ENCODE measurements at regions not wholly inside any gene's neighbourhood (a gene's known extent, or its start where the extent isn't known, plus 50 kb on each side); places are given as distances from the start of the nearest gene placed in this dataset.
A peak's percentile ranks its signal among the peaks of the same experiment; 100 is the strongest.

DNA sequence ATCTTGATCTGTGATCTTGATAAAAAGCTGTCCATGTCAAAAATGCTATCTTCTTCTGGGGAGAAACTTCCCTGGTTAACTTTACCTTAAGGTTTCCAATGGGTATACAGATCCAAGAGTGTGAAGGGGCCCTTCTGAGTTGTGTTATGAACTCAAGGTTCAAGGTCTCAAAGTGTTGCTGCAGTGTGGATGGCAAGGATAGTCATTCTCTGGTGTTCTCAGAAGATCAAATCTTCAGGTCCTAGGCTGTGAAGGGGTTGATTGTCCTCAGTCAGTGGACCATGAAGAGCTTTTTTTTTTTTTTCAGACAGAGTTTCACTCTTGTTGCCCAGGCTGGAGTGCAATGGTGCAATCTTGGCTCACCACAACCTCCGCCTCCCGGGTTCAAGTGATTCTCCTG, 114.4 kb downstream of the SPTSSA start:
- DNase-seq, result no peak

DNA sequence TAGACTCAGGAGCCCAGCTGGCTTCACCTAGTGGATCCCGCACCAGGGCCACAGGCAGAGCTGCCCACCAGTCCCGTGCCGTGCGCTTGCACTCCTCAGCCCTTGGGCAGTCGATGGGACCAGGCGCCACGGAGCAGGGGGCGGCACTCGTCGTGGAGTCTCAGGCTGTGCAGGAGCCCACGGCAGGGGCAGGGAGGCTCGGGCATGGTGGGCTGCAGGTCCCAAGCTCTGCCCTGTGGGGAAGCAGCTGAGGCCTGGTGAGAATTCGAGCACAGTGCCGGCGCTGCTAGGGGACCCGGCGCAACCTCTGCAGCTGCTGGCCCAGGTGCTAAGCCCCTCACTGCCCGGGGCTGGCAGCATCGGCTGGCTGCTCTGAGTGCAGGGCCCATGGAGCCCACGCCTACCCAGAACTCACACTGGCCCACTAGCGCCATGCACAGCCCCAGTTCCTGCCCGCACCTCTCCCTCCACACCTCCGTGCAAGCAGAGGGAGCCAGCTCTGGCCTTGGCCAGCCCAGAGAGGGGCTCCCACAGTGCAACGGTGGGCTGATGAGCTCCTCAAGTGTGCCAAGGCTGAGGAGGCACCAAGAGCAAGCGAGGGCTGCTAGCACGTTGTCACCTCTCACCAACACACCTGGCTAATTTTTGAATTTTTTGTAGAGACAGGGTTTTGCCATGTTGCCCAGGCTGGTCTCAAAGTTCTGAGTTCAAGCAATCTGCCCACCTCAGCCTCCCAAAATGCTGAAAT, 116.1 kb downstream of the SPTSSA start:
- no peak for DNase-seq

DNA sequence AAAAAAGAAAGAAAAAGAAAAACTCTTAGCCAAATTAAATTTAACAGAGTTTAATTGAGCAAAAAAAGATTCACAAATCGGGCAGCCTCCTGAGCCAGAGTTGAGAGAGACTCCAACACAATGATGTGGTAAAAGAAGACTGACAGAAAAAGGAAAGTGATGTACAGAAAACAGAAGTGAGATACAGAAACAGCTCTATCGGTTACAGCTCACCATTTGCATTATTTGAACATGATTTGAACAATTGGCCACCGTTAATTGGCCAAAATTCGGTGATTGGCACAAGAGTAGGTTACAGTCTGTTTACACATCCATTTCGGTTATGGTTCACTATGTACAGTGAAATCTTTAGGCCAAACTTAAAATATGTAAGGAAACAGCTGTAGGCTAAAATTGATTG, 117.7 kb downstream of the SPTSSA start:
- DNase-seq, result no peak

GRCh38 chr14:34340025-34340625, 121.9 kb downstream of the SPTSSA start:
- no peak for DNase-seq

DNA sequence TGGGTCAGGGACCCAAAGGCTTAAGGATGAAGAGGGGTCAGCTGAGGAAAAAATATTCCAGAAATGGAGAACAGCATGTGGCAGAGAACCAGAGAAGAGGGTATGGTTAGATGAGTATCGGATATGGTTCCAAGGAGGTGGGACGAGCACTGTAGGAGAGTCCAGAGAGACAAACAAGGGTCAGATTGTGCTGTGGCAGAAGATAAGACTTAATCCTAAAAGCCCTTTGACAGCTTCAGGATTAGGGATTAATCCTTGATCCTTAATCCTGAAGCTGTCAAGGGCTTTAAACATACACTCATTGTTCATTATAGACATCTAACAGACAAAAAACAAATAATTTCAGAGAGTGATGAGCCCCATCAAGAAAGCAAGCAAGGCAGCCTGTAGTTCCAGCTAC, 124.0 kb downstream of the SPTSSA start:
- DNase-seq, result no peak

DNA sequence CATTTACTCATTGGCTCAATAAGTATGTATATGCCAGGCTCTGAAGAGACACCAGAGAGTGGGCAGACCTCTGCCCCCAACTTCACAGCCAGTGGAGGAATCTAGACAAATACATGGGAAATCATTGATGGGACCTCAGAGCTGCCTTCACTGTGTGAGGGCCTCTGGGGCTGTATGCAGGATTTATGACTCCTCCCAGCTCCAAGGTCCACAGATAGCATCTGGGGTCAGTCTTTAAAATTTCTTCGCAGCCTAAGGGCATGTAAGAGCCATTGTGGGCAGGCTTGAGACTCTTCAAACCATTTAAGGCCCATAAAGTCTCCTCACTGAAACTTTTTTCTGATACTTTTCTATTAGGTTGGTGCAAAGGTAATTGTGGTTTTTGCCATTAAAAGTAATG, 125.5 kb downstream of the SPTSSA start:
- DNase-seq, result no peak

DNA sequence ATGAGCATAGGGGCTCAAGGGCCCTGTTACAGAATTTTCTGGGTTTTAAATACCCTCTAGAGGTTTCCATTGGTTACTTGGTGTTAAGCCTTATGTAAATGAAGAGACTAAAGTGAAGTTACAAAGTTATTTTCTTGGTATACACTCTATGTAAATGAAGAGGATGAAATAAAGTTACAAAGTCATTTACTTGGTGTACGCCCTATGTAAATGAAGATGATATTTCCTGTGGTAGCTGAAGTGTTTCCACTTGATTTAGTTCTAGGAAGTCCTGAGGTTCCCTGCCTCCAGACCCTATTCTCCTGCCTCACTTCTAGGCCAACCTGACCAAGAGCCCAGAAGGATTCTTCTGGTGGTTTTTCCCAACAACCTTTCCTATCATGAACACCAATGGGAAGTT, 126.1 kb downstream of the SPTSSA start:
- no peak for DNase-seq

DNA sequence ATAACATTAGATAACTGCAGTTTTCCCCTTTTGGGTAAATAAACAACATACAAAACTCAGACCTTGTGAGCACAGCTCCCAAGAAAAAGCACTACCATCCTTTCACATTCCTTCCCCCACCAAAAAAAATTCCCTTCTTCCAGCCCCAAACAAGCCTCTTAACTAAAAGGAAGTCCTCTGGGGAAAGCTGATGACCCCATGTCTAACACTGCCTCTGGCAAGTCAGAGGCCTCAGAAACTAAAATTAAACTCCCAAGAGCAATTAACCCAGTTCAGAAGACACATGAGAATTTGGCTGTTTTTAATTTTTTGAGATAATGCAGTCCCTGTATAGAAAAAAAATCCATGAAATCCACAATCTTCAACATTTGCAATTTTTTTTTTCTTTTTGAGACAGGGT, 127.7 kb downstream of the SPTSSA start:
- DNase-seq, result no peak

GRCh38 chr14:34331728-34332623, 130.1 kb downstream of the SPTSSA start:
- DNase-seq, result peak; percentile 55

DNA sequence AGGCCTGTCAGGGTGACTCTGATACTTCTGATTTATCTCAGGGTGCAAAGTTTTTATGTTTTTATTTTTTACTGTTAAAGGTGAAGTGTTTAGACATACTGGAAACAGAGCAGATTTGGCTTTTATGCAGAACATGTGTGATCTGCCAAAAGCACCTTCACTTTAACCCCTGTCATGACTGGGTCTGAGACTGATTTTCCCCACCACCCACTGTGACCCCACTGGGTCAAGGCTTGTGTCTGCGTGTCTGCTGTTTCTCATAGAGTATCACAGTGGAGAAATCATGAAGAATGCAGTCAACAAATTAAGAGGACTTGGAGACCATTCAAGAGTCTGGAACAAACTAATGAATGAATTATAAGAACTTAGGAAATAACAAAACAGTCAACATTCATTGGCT, 131.2 kb downstream of the SPTSSA start:
- no peak for DNase-seq

DNA sequence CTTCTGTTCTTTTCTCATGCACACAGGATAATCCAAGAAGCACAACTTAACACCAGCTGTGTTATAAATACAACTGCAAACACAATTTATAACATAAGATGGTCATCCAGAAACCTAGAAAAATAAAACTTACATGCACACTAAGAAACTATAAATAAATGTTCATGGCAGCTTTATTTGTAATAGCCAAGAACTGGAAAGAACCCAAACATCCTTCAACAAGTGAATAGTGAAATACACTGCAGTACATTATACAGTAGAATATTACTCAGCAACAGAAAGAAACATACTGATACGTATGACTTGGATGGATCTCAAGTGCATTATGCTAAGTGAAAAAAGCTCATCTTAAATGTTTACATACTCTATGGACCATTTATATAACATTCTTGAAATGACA, 132.7 kb downstream of the SPTSSA start:
- DNase-seq, result no peak

DNA sequence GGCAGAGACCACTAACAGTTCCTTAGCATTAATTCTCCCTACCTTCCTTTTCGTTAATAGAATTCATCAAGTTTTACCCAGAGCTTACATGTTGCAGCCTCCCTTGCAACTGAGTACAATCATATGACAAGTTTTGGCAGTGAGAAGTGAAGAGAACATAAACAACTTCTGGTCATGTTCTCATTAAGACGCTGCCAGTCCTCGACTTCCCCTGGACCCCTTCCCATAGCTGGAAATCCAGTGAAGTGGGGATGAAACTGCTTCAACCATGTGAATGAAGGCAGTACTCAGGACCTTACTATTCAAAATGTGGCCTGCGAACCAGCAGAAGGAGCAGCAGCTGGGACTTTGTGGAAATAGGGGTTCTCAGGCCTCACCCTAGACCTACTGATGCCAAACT, 133.9 kb downstream of the SPTSSA start:
- no peak for DNase-seq

DNA sequence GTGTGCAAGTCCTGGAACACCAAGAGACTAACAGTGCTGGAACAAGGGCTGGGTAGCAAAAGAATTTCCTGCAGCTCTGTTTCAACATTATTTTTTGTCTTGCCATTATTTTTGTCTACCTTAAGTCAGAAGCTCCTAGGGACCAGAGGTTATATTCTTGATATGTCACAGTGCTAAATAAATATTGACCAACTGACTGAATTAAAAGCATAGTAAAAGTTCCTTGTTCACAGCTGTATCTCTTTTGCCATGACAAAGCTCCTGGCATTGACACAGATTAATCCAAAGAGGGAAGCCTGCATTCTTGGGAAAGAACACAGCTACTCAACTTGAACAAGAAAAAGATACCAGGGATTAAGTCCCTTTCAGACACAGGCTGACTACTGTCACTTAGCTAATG, 136.5 kb downstream of the SPTSSA start:
- no peak for DNase-seq

DNA sequence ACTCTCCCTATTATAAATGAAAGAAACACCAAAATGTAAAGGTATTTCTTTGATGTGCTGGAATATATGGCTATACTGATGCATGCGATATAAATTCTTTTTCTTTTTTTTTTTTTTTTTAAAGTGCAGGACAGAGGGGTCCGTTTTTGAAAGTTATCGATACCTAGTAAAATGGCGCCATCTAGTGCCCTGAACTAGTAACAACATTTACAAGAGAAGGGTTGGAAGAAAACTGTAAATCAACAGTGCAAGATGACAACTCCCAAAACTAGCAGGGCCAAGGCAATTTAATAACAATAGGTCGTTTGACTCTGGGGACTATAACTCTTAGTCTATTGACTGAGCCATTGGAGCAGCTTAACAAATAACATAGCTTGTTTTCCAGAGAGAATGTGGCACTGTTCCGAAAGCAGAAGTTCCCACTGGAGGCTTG, 137.7 kb downstream of the SPTSSA start:
- DNase-seq, result no peak

- peak; percentile 51 for DNase-seq
These were observed 139.1 kb downstream of the SPTSSA start for GRCh38 chr14:34322940-34323418.

DNA sequence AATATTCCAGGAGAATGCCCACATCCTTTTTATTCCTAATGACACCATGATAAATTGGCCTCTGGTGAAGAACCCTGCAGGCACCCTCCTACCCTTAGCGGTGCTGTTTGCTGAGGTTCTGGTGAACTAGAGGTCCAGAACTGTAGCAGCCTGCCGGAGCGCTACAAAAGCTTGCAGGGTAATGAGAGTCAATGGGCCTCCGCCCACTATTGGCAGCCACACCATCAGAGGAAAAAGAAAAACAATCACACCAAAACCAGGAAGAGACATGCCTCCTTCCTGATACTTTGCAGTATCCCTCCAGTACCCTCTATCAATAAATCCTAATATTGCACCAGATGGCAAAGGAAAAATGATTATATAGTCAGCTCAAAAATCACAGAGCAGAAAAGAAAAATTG, 142.9 kb downstream of the SPTSSA start:
- no peak for DNase-seq

DNA sequence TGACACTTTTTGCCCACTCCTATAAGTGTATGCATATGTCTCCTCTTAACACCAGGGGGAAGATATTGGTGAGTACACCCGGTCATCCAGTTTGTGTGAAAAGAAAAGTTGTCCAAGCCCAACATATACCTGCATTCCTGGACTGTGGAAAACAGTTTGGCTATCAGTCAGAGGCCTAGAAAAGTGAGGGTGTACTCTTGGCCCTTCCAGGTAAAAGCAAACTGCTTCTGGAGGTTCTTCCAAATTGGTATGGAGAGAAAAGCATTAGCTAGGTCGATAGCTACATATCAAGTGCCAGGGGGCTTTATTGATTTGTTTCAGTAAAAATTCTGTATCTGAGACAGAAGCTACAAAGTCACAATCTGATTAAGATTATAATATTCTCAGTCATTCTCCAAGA, 144.0 kb downstream of the SPTSSA start:
- no peak for DNase-seq

DNA sequence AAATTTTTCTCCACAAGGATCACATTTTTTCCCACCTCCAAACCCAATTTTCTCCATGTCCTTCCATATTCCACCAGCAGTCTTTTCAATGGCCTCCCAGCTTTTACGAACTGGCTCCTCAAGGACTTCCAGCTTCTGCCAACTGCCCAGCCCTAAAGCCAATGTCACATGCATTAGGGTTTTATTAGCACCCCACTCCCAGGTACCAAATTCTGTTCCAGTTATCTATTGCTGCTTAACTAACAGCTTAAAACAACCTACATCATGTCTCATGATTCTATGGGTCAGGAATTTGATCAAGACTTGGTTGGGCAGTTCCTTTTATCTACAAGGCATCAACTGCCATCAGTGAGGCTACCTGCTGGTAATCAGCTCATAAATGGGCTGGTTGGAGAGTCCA, 151.3 kb downstream of the SPTSSA start:
- DNase-seq, result no peak

DNA sequence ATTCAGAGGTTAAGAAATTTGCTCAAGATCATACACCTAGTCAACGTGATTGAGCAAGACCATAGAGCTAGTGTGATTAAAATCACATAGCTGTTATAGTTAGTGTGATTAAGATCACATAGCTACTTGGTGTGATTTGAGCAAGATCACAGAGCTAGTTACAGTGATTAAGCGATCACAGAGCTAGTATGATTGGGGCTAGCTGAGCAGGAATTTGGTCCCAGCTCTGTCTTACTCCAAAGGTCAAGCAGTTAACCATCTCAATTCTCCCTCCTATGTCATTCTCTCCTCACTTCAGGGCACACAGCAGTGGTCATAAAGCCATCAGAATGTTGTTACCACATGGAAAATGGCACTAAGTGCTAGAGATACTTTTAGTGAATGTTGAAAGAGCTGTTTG, 158.2 kb downstream of the SPTSSA start:
- DNase-seq, result no peak

DNA sequence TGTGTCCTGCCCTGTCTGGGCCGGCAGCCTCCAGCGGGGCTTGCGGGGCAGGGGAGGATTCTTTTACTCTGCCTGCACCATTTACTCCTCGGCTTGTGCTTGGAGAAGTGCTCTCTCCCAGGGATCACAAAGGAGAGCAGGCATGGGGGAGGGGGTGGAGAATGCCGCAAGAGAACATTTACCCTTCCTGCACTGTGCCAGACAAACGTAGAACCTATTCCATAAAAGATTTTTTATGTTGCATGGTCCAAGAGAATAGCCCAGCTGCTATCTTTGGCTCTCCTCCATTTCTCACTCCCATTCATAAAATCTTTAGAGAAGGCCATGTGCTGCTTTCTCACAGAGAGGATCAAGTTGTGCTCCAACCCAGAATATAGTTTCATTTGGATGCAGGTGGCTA, 159.4 kb downstream of the SPTSSA start:
- DNase-seq, result peak; percentile 43

DNA sequence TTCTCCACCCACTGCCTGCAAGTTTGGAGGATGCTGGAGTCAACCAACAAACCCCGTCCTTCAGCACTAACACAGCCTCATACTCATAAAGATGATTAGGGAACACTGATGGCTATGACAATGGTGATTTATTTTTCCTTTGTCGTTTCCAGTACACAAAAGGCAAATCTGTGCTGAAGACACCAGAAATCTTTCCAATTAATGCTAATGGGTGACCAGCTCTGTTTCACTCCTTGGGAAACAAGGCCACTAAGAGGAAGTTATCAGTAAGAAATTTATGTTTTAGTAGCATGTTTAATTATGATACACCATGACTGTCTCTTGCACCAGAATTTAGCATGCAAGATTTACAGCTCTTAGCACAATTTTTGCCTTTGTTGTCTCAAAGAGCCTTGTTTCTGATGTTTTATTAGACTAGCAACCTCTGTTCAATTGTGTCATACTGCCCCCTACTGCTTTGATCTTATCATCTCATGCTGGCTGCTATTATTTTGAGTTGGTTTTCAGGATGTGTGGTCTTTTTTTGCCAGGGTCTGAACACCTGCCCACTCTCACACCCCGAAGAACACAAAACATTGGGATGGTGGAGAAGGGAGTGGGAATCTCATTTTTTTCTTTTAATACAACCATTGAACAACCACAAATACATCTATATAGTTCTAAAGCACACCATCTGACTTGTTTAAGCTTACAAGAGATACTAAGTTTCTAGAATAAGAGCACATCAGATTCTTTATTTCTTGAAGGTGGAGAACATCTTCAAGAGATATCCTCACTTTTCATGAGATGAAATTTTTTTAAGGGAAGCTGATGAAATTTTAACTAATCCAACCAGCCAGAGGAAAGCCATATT, 160.9 kb downstream of the SPTSSA start:
- no peak for DNase-seq

DNA sequence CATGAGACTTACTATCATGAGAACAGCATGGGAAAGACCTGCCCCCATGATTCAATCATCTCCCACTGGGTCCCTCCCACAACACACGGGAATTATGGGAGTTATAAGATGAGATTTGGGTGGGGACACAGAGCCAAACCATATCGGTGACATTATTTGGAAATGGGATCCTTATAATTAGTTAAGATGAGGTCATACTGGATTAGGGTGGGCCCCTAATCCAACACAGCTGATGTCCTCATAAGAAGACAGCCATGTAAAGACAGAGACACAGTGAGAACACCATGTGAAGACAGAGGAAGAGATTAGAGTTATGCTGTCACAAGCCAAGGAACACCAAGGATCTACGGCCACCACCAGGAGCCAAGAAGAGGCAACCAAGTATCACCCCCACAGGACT, 161.7 kb downstream of the SPTSSA start:
- no peak for DNase-seq

GRCh38 chr14:34299360-34299759, 162.7 kb downstream of the SPTSSA start:
- no peak for DNase-seq
